ENCODE measurements at regions not wholly inside any gene's neighbourhood (a gene's known extent, or its start where the extent isn't known, plus 50 kb on each side); places are given as distances from the start of the nearest gene placed in this dataset.

- no peak for DNase-seq
Measured at GRCh38 chr5:14967166-14967565, 95.6 kb upstream of the ANKH start.

- DNase-seq, result no peak
Measured at GRCh38 chr5:14965815-14966214, 94.2 kb upstream of the ANKH start.

GRCh38 chr5:14962604-14963003 lies 91.0 kb upstream of the ANKH start:
- DNase-seq, result no peak

GRCh38 chr5:14960120-14960462 lies 88.5 kb upstream of the ANKH start:
- no peak for DNase-seq

- no peak for DNase-seq
Measured at GRCh38 chr5:14959399-14960119, 88.0 kb upstream of the ANKH start.

GRCh38 chr5:14958188-14958587 lies 86.6 kb upstream of the ANKH start:
- DNase-seq, result no peak

- no peak for DNase-seq
Measured at GRCh38 chr5:14956423-14957046, 85.0 kb upstream of the ANKH start.

GRCh38 chr5:14954616-14955343 lies 83.2 kb upstream of the ANKH start:
- DNase-seq, result no peak

GRCh38 chr5:14954216-14954615 lies 82.6 kb upstream of the ANKH start:
- DNase-seq, result no peak

GRCh38 chr5:14953075-14953607 lies 81.6 kb upstream of the ANKH start:
- no peak for DNase-seq

- no peak for DNase-seq
Measured at GRCh38 chr5:14948383-14948782, 76.8 kb upstream of the ANKH start.

GRCh38 chr5:14946815-14947620 lies 75.4 kb upstream of the ANKH start:
- DNase-seq, result no peak

GRCh38 chr5:14945450-14945849 lies 73.9 kb upstream of the ANKH start:
- no peak for DNase-seq

- DNase-seq, result no peak
Measured at GRCh38 chr5:14944996-14945395, 73.4 kb upstream of the ANKH start.

GRCh38 chr5:14944350-14944739 lies 72.8 kb upstream of the ANKH start:
- DNase-seq, result no peak

GRCh38 chr5:14942212-14942611 lies 70.6 kb upstream of the ANKH start:
- DNase-seq, result no peak

GRCh38 chr5:14937254-14937653 lies 65.7 kb upstream of the ANKH start:
- DNase-seq, result no peak

- DNase-seq, result no peak
Measured at GRCh38 chr5:14936588-14936987, 65.0 kb upstream of the ANKH start.

GRCh38 chr5:14935341-14935740 lies 63.8 kb upstream of the ANKH start:
- no peak for DNase-seq

- DNase-seq, result no peak
Measured at GRCh38 chr5:14932902-14933469, 61.4 kb upstream of the ANKH start.

GRCh38 chr5:14930486-14930885 lies 58.9 kb upstream of the ANKH start:
- no peak for DNase-seq

- no peak for DNase-seq
Measured at GRCh38 chr5:14929293-14930065, 57.9 kb upstream of the ANKH start.

All from activated gamma-delta T cell (primary cell).